Nephron progenitor cell (in vitro differentiated cells): ENCODE measurements at regions not wholly inside any gene's neighbourhood (a gene's known extent, or its start where the extent isn't known, plus 50 kb on each side); places are given as distances from the start of the nearest gene placed in this dataset.

ENCODE experiments used
- DNase-seq: peaks from one replicate; pipeline ENCODE4 v3.0.0; 2021
- H3K27ac Mint-ChIP-seq: 2 replicates; pipeline ENCODE4 v1.8.0; 2021; ENCODE audit warnings: mild to moderate bottlenecking, moderate library complexity, mixed read lengths
- H3K27me3 Mint-ChIP-seq: 2 replicates; pipeline ENCODE4 v1.8.0; 2021; ENCODE audit warnings: mild to moderate bottlenecking, low read depth, mixed read lengths; ENCODE audit not compliant: poor library complexity
- H3K36me3 Mint-ChIP-seq: 2 replicates; pipeline ENCODE4 v1.8.0; 2021; ENCODE audit warnings: low read depth, mixed read lengths
- H3K4me1 Mint-ChIP-seq: 2 replicates; pipeline ENCODE4 v1.8.0; 2021; ENCODE audit warnings: mixed read lengths
- H3K4me3 Mint-ChIP-seq: 2 replicates; pipeline ENCODE4 v1.8.0; 2021; ENCODE audit warnings: mild to moderate bottlenecking, moderate library complexity, mixed read lengths
- H3K9me3 Mint-ChIP-seq: 2 replicates; pipeline ENCODE4 v1.8.0; 2021; ENCODE audit warnings: mild to moderate bottlenecking, moderate library complexity, mixed read lengths
- TF ChIP-seq, protein P1 (sequence below): fragments of 200-600 bp; sonication (generic); IDR thresholded peaks from 2 replicates; pipeline ENCODE4 v1.5.0; 2021; ENCODE audit warnings: antibody characterized with exemption

DNA sequence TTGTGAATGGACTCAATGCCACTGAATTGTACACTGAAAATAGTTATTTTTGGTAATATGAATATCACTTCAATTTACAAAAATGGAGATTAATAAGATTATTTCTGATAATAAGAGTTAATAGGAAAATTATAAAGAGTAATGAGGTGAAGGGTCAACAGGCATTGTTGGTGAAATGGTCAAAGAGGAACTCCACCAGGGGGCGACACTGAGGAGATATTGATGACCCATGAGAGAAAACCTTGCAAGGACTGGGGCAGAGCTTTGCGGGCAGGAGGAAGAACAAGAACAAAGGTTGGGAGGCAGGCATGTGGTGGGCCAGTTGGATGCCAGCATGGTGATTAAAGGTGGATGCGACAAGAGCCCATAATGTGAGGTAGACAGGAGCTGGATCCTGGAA is 74.0 kb upstream of the XYLT1 start:
- Mint-ChIP-seq H3K9me3 (peaks cover 22% of the 10 kb centered on the region), H3K4me3 (no peak overlapping the region), H3K4me1 (no peaks in the 10 kb centered on the region), H3K27me3 (peaks cover 7% of the 10 kb centered on the region), H3K36me3 (no peaks in the 10 kb centered on the region), H3K27ac (no peak overlapping the region)
- TF ChIP-seq, protein P1, sequence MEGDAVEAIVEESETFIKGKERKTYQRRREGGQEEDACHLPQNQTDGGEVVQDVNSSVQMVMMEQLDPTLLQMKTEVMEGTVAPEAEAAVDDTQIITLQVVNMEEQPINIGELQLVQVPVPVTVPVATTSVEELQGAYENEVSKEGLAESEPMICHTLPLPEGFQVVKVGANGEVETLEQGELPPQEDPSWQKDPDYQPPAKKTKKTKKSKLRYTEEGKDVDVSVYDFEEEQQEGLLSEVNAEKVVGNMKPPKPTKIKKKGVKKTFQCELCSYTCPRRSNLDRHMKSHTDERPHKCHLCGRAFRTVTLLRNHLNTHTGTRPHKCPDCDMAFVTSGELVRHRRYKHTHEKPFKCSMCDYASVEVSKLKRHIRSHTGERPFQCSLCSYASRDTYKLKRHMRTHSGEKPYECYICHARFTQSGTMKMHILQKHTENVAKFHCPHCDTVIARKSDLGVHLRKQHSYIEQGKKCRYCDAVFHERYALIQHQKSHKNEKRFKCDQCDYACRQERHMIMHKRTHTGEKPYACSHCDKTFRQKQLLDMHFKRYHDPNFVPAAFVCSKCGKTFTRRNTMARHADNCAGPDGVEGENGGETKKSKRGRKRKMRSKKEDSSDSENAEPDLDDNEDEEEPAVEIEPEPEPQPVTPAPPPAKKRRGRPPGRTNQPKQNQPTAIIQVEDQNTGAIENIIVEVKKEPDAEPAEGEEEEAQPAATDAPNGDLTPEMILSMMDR, result peak; percentile 16
- no peak for DNase-seq

DNA sequence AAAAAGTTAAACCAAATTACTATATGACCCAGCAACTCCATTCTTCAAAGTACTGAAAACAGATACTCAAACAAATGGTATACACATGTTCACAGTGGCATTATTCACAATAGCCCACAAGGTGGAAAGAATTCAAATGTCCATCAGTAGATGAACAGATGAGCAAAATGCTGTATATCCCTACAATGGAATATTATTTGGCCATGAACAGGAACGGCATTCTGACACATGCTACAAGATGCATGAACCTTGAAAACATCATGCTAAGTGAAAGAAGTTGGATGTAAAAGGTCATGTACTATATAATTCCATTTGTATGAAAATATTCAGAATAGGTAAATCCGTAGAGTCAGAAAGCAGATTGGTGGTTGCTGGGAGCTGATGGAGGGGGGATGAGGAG is 73.5 kb upstream of the XYLT1 start:
- no peak for DNase-seq
- Mint-ChIP-seq H3K4me3 (no peak overlapping the region), H3K27ac (no peak overlapping the region), H3K4me1 (no peaks in the 10 kb centered on the region), H3K36me3 (no peaks in the 10 kb centered on the region), H3K9me3 (peaks cover 22% of the 10 kb centered on the region), H3K27me3 (peaks cover 7% of the 10 kb centered on the region)
- TF ChIP-seq, protein P1, result no peak

DNA sequence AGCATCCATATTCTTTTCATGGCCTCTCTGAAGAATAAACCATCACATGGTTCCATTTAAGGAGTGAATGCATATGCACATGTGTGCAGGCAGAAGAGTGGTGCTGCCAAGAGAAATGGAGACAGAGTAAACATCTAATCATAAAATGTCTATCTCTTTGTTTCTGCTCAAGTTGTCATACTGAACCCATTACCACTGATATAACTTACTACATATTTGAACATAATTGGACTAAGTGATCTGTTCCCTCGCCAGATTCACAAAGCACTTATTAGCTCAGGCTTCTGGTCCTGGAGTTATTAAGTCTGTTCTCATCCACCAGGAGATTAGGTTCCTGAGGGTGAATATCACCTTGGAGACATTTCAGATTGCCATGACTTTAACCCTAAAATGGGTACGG is 72.3 kb upstream of the XYLT1 start:
- peaks cover 22% of the 10 kb centered on the region for H3K9me3 Mint-ChIP-seq
- DNase-seq, result no peak
- no peak overlapping the region for H3K27ac Mint-ChIP-seq
- peaks cover 7% of the 10 kb centered on the region for H3K27me3 Mint-ChIP-seq
- H3K36me3 Mint-ChIP-seq, result no peaks in the 10 kb centered on the region
- TF ChIP-seq, protein P1, result no peak
- H3K4me1 Mint-ChIP-seq, result no peaks in the 10 kb centered on the region
- H3K4me3 Mint-ChIP-seq, result no peak overlapping the region

DNA sequence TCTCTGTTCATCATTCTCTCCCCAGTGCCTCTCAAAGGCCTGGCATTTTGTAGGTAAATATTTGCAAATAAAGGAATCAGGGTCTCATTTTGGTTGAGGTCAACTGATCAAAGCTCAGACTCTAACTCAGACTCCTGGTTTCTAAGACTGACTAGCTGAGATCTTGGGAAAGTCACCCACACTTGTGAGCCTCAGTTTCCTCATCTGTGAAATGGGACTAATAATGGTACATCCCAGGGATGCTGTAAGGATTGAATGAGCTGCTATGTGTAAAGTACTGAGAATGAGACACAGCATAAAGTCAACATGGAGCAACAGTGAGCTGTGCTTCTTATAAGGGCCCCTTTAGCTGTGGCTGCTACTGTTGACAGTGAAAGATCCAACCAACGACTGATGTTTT is 70.6 kb upstream of the XYLT1 start:
- no peak overlapping the region for H3K4me3 Mint-ChIP-seq
- no peak for DNase-seq
- H3K9me3 Mint-ChIP-seq, result peaks cover 14% of the 10 kb centered on the region
- peaks cover 11% of the 10 kb centered on the region for H3K27me3 Mint-ChIP-seq
- TF ChIP-seq, protein P1, result no peak
- no peaks in the 10 kb centered on the region for H3K36me3 Mint-ChIP-seq
- H3K27ac Mint-ChIP-seq, result no peak overlapping the region
- no peaks in the 10 kb centered on the region for H3K4me1 Mint-ChIP-seq

DNA sequence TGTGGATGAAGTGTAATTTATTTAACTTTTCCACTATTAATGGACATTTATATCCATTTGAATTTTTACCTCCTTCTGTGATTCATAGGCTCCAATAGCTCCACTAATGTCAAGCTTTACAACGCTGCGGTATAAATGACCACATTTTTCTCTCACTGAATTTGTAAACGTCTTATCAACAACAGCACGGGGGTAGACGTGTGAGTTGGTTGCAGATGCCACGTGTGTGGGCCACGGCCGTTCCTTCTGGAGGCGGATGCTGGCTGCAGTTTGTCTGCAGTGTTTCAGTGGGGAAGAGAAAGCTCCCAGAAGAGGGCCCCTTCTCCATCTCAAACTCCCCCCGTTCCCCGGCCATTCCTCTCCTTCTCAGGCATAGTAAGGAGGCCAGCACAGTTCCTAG is 68.2 kb upstream of the XYLT1 start:
- no peak for DNase-seq
- H3K27me3 Mint-ChIP-seq, result peaks cover 11% of the 10 kb centered on the region
- H3K27ac Mint-ChIP-seq, result no peak overlapping the region
- H3K4me1 Mint-ChIP-seq, result no peaks in the 10 kb centered on the region
- H3K9me3 Mint-ChIP-seq, result no peaks in the 10 kb centered on the region
- no peak overlapping the region for H3K4me3 Mint-ChIP-seq
- H3K36me3 Mint-ChIP-seq, result no peaks in the 10 kb centered on the region
- TF ChIP-seq, protein P1, result no peak

DNA sequence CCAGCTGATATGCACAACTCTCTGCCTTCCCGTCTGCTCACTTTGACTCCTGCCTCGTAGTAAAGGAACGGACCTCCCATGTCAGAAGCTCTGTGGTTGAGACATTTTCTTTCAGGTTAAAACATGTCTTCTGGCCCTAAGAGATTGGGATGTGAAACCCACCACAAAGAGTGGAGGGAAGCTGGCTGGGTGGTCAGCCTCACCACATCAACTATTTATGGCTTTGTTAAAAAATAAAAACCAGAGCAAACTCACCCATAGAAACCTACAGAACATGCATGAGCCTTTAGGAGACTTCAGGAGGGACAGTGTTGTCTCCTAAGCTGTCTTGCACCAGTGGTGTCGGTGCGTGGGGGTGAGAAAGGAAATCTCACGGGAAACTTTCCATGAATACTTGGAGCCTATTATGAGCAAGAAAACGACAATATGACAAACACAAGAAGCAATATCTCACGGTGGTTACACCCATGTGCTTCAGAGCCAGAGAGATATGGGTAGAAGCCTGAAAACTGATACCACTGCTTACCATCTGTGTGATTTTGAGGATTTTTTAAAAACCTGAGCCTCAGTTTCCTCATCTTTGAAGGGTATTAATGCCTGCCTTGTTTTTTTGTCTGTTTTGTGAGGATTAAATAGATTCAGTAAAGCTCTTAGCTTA is 61.7 kb upstream of the XYLT1 start:
- H3K27me3 Mint-ChIP-seq, result peaks cover 21% of the 10 kb centered on the region
- DNase-seq, result no peak
- H3K27ac Mint-ChIP-seq, result no peak overlapping the region
- H3K4me1 Mint-ChIP-seq, result no peaks in the 10 kb centered on the region
- no peaks in the 10 kb centered on the region for H3K36me3 Mint-ChIP-seq
- TF ChIP-seq, protein P1, result no peak
- H3K4me3 Mint-ChIP-seq, result no peak overlapping the region
- H3K9me3 Mint-ChIP-seq, result peaks cover 20% of the 10 kb centered on the region
